Limb (tissue), 2 donors: ENCODE measurements at regions not wholly inside any gene's neighbourhood (a gene's known extent, or its start where the extent isn't known, plus 50 kb on each side); places are given as distances from the start of the nearest gene placed in this dataset.

Experiments
- DNase-seq, 2 donors: peaks; one replicate each; pipeline ENCODE4 v3.0.0-alpha.2; 2016; ENCODE audit errors: extremely low spot score in 2 of 2

DNA sequence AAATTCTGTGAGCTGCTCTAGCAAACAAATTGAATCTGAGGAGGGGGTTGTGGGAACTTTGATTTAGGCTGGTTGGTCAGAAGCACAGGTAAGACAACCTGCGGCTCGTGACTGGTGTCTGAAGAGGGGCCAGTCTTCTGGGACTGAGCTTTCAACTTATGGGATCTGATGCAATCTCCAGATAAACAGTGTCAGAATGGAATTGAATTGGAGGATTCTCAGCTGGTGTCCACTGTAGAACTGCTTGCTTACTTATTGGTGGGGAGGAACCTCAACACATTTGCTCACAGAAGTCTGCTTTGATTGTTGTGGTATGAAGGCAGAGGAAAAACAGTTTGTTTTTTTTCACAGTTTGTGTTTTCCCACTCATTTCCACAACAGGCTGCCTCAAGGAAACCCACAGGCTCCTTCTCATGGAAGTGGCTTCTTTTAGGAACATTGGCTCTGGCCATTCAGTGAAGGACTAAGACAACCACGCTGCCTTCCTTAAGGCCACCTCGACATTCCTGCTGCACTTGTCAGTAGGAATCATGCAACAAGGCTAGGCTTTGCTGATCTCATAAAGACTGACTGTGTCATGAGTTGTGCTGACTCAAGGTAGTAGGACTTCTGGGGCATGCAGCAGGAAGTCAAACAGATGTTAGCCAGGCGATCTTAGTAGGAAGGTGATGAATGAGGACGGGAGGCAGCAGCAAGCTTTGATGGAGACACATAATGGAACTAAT, 104.7 kb downstream of the TSN start:
- DNase-seq, result no peak

DNA sequence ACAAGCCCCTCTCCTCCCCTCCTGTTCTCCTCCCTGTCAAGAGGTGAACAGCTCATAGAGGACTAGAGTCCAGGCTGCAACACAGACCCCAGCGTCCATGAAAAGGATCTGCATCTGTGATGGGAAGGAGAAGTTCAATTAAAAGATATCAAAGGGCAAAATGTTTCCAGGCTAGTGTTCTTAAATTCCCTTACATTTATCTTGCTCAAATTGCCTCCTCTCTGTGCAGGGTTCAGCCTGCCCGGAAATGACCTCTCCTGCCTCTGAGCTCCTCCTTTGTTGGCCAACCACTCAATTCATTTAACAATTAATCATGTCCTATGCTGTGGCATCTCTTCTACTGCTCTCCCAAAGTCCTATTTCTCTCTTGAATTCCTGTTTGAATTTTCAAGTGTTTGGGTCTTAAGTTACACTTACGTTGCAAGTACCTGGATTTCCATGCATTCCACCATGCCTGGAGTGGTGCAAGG, 105.3 kb downstream of the TSN start:
- DNase-seq, result no peak

DNA sequence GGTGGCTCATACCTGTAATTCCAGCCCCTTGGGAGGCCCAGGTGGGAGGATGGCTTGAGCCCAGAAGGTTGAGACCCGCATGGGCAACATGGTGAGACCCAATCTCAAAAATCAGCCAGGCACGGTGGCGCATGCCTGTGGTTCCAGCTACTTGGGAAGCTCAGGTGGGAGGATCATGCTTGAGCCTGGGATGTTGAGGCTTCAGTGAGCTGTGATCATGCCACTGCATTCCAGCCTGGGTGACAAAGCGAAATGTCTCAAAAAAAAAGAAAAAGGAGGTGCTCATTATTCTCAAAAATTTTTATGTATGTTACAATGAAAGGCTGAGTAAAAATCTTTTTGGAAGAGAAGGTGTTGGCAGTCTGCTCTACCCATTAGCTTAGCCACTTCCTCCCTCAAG, 106.8 kb downstream of the TSN start:
- DNase-seq, result no peak

DNA sequence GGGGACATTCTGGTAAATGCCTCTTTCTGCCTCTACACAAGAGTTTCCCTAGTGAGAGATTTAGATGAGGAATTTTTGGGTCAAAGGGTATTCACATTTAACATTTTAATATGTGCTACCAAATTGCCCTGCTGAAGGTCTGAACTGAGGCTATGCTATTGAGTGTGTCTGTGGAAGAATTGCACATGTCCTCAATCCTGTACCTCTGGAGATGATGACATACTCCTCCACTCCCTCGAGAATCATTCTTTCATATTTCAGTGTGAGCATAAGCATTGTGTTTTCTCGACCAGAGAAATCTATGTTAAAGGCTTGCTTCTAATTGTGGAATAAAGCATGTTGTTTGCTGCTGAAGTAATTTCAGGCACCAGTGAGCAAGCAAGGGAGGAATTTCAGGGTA, 110.5 kb downstream of the TSN start:
- no peak for DNase-seq

DNA sequence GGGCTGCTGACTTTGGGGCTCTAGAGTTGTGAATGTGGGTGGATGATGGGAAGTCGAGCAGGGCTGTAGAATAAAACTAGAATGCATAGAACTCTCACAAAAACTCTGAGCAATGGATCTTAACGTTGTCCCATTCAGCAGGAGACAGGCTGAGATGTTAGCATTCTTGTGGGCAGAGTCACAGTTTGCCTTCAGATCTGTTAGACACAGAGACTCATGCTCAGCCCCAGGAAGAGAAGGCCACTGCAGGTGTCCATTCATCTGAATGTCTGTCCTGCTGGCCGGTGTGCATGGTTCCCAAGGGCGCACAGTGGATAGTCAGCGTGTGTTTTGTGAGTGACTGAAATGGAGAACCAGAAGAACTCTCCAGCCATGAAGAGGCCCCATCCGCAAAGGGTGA, 111.3 kb downstream of the TSN start:
- DNase-seq, result no peak

DNA sequence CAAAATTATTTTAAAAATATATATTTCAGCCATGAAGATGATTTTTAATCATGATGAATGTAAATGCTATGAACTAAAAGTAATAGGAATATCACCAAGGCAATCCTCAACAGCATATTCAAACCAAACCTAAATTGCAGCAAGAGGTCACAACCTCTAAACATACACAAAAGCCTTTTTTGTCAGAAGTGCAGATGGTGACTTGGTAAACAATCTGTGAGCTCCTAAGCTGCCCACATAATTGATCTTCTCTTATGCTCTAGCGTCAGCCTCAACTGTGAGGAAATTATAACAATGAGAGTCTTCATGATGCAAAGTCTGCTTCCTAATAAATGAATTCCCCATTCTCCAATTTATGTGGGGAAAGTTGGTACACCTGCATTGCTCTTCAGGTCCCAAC, 113.2 kb downstream of the TSN start:
- DNase-seq, result no peak

DNA sequence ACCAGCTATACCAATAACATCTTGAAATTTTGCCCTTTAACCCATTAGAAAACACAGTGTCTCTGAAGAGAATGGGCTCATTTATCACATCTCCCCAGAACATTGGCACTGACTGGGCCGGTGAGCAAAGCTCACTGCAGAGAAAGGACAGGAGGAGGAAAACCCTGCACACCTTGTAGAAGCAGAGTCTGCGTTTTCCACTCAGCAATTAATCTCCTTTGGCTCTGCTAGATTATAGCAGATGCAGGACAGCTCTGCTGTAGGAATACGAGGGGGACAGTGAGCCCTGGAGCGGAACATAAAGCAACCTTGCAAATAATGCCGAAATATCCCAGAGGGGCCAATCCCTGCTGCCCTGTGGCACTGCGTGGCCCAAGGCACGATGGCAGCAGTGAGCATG, 113.9 kb downstream of the TSN start:
- no peak for DNase-seq

DNA sequence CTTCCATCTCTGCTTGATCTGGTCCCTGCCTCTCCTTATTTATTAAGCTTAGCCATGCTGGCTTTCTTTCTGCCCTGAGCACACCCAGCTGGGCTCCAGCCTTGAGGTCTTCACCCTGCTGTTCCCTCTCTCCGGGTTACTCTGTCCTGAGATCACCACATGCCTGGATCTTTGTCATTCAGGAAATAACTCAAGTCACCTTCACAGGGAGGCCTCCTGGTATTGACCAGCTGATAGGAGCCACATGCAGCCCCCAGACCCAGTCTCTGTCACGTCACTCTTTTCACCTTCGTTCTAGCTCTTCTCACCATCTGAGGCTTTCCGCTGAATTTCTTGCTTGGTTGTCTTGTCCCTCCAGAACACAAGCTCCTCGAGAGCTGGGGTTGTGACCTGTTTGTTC, 114.4 kb downstream of the TSN start:
- no peak for DNase-seq

DNA sequence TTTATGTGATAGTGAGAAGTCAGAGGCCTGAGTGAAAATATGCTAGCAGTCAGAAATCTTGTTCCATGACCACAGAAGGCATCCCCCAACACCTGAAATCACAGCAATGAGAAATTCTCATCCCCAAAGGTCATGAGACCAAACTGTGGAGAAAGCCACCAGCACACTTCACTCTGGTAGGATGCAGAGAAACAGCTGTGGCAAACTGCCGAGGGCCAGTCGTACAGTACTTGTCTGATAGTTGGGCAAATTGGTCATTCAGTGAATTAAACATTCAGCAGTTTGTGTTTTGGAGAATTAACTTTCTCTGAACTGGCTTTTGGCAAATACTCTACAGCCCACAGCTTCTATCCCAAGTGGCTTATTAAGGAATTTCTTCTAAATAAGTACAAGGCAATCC, 117.2 kb downstream of the TSN start:
- no peak for DNase-seq

DNA sequence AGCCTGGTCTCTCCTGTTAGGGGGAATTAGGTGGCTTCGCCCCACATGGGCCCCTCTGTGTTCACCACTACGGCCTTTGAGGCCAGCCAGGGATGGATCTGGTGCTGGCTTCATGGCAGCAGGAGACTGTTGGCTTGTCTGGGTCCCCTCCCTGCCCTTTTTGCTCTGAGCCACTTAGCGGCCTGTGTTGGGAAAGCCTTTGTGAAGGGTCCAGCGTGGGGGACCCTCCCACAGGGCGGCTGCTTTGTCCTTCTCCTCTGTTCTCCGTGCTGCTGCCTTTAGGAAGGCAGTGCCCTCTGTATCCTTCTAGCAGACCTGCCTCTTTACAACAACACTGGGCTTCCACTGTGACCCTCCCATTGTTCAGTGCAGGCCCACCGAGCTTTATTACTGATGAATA, 118.4 kb downstream of the TSN start:
- no peak for DNase-seq

DNA sequence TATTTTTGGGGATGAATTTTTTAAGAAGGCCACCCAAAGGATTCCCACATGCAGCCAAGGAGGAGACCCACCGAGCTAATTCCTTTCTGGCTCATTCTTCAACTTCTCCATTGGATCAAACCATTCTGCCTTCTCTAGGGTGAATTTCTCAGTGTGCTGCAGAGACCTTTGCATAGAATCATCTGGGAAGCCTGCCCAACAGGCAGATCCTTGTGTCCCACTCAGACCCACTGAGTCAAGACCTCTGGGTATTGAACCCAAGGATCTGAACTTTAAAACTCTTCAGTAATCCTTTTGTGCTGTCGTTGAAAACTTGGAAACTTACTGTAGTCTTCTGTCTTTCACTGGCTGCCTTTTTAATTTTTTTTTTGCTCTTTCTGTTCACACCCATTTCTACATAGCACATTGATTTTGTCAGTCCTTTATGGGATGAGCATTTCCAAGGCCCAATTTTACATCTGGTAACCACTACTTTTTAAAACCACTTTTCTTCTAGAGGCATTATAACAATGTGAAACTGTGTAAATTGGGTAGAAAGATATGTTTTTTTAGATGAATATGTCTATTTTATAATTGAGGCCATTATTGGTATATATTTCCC, 120.2 kb downstream of the TSN start:
- DNase-seq, result no peak

DNA sequence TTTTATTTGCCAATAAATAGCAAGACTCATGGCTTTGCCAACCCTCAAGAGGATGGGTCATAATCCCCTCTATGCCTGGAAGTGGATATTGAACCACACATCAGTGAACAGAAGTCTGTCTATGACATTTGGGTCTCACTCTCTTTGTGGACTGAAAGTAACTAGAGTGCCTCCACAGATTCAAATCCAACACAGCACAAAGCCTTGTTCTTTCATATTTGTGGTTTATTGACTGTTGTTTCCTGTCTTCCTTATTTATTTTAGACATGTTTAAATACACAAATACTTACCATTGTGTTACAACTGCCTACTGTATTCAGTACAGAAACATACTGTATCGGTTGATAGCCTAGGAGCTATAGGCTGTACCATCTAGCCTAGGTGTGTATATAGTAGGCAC, 121.9 kb downstream of the TSN start:
- no peak for DNase-seq

DNA sequence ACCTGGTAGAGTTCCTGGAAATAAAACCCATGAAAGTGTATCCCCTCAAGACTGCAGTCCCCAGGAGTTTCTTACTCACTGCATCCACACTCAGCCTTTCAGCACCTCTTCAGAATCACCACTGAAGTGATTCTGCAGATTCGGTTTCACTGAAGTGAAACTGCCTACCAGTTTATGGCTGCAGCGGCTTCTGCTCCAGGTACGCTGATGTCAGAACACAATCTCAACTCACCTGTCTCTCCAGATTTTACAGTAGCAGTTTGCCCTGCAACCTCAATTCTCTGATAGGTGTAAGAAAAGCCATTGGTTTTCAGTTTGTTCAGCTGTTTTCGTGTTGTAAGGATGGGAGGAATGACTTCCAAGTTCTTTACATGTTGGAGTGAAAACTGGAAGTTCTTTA, 124.8 kb downstream of the TSN start:
- no peak for DNase-seq

DNA sequence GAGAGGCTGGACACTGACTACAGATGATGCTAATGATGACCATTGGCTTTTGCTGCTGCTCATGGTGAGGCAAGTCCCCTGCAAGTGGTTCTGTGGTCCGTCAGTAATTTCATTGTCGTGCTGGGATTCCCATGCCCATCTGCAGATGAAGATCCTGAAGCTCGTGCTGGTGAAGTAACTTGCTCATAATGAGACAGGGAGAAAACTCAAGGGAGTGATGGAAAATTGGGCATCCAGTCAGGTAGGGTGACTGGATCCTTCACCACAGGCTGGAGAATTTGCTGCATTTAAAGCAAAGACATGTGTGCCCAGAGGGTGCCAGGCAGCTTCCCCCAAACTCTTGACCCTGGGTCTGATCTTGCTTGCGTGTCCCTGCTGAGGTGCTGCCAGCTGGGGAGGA, 125.6 kb downstream of the TSN start:
- no peak for DNase-seq

DNA sequence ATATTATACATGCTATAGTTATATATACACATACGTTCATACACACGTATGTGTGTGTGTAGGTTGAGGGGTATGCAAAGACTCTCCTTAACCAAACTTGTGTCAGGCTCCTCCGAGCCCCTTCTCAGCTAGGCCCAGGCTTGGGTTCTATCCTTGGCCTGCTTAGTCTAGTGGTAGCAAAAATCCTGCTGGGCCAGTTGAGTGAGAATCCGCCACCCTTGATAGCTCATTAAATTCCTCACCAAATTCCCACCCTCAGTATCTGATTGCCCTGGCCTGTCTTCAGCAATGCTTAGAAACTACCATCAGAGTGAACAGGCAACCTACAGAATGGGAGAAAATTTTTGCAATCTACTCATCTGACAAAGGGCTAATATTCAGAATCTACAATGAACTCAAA, 126.5 kb downstream of the TSN start:
- DNase-seq, result no peak

DNA sequence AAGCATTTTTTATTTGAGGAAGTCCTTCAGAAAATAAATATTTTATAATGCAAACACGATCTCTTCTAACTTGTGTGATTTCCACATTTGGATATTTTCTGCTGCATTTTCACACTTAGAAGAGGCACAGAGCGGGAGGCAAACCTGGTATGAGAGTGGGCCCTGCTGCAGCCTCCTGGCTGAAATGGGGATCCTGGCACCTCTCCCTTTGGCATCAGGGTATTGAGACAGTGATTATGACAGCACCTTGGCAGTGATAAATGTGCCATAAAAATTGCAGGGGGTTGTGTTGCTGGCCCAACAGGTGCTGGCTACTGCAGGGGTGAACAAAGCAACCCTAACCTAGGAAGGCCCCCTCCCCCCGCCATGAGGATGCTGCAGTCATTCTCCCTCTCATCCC, 128.6 kb downstream of the TSN start:
- no peak for DNase-seq

DNA sequence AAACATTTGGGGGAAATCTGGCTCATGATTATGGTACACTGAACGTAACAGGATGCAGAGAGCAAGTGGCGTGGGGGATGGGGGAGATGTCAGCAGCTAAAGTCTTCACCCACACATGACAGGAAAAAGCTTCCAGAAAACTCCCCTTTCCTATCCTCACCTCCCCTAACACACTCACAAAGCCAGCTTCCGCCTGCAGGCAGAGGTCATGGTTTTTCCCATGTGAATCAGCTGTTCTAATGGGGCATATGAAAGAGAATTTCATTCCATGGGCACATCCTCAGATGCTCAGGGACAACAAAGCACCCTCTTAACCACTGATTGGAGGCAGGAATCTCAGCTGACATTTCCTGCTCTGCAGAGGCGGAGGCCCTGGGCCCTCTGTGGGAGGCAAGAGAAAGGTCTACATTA, 129.1 kb downstream of the TSN start:
- no peak for DNase-seq

DNA sequence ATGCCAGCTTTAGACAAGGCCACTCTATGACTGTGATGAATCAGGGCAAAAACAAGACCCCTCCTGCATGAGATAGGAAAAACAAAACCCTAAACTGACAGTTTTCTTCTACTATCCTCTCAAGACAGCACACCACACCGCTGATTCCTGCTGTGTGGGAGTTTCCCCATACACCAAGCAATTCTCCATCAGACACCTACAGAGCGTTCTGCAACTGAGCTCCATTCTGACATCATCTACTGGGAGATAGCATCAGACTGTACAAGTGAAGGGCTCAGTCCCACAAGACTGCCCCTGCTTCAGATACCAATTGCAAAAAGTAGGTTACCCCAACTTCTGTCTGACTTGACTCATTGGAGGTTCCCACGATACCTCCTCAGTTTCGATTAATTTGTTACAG, 130.6 kb downstream of the TSN start:
- DNase-seq, result no peak

DNA sequence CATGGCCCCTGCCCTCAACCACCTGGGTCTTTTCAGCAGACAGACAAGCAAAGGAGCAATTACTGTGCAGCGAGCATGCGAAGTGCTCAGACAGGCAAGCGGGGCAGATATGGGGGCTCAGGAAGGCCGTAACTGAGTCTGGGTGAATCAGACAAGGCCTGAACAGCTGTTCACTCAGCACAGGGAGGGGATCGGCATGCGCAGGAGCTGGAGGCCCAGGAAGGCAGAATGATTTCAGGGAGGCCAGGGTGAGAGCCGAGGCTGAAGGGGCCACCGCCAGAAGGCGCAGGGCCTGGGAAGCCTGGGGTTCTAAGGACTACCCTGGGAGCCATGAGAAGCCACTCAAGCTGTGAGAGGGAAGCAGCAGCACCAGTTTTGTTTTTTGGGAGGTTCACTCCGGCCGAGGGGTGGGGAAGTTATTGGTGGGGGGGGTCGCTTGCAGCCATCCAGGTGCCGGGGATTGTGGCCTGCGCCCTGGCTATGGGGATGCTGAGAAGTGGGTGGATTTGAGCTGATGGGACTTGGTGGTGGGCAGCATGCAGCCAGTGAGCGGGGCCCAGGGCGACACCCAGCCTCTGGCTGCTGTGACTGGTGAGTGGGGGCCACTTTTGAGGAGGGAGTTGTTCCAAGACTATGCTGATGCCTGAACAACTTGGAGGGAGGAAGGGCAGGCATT, 132.2 kb downstream of the TSN start:
- DNase-seq, result no peak

DNA sequence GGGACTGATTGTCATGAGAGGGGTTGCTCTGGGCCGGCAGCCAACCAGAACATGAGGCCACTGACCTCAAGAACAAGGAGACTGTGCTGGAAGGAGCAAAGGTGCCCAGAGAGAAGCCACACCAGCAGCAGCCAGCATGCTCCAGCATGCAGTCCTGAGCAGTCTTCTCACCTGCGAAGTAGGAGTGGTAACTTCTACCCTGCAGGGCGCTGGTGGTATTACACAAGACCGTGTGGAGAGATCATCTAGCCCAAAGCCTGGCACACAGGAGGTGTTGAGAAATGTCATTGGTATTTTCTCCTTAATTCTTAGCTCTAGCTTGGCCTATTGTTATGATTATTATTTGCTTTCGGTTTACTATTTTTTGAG, 132.7 kb downstream of the TSN start:
- no peak for DNase-seq

DNA sequence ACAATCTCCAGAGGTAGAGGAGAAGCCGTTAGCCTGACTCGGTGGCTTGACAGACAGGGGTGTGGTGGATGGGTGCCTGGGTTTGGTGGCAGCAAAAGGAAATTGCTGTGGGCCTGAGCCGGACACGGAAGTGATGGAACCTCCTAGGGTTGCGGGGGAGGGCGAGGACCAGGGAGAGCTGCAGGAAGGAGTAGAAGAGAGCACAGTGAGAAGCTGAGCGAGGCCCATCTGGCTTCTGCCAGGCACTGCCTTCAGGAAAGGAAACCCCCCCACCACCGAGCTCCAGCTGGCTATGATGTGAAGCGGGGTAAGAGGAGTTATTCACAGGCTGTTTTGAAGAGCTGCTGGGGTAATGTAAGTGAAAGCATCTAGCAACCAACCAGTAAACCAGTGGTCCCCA, 134.6 kb downstream of the TSN start:
- DNase-seq, result no peak

DNA sequence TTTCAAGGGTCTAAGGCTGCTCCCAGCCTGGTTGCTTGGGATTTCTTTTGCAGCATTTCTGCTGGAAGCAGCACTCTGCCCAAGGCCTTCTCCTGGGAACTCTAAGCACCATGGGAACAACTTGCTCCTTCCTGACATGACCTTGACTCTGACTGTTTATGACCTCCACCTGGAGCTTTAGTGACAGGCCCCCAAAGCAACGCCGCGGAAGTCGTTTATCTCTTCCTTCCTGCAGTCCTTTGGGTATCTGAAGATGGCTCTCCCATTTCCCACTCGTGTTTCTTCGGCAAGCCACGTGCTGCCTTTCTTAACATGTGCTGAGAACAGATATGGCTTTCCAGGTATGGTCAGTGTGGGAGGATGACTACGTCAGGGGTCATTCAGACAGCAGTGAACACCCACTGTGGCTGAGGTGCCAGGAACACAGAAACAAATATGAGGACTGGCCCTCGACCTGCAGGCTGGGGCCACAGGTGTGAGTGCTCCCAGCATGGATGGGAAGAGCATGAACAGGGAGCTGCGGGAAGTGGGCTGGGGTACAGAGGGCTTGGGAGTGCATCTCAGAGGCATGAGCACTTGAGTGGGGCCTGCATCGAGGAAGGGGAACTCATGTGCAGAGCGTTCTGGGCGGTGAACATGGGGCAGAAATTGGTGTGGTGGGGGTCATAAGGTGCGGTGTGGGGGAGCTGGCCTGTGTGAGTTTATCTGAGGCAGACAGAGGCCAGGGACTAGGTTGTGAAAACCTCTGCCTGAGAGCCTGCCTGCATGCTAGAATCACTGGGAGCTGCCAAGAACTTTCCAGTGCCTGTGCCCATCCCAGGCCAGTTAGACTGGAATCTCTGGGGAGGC, 140.5 kb downstream of the TSN start:
- no peak for DNase-seq
